ENCODE measurements at regions not wholly inside any gene's neighbourhood (a gene's known extent, or its start where the extent isn't known, plus 50 kb on each side); places are given as distances from the start of the nearest gene placed in this dataset.
A peak's percentile ranks its signal among the peaks of the same experiment; 100 is the strongest.

DNA sequence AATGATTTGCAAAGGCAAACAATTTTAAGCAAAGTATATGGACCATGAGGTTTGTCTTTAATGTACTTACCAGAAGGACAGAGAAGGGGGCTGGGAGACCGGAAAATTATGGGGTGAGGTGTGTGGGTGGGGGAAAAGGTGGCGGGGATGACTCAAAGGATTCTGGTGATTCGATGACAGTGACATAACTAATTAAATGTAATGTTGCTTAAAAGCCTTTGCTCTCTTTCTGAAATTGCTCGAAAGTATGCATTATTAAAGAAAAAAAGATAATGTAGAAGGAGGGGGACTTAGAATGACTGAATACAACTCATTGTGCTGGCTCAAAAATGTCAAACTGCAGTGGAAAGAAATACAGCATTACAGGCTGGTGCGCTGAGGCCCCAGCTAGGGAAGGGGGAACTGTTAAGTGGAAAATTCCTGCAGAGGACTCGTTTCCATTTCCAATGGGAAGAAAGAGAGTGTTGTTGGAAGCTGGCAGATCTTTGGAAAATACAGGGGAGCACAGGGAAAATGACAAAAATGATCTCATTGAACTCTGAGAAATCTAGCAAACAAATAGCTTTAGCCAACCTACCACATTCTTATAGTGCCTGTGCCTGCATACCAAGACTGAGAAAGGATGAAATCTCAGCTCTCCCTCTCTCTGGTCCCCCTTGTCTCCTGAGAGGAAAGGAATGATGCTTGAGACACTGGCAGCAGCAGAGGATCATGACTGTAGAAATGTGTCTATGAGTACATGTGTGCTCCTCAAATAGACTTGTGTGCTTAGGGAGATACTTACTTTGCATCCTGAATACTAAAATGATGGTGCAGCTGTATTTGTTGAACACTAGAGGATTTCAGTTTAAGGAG, 632.4 kb downstream of the NYAP2 start:
- Mint-ChIP-seq H3K4me1 (peaks cover 26% of the 10 kb centered on the region), H3K4me3 (peak overlapping the region; percentile 83), H3K9me3 (peaks cover 13% of the 10 kb centered on the region), H3K27ac (peak overlapping the region; percentile 92), H3K27me3 (ENCODE audit: low read depth) (no peaks in the 10 kb centered on the region), H3K36me3 (no peaks in the 10 kb centered on the region)
- DNase-seq (ENCODE audit: low spot score in 2 of 2, unreplicated experiment in 2 of 2), result no peak
- TF ChIP-seq, protein P1, sequence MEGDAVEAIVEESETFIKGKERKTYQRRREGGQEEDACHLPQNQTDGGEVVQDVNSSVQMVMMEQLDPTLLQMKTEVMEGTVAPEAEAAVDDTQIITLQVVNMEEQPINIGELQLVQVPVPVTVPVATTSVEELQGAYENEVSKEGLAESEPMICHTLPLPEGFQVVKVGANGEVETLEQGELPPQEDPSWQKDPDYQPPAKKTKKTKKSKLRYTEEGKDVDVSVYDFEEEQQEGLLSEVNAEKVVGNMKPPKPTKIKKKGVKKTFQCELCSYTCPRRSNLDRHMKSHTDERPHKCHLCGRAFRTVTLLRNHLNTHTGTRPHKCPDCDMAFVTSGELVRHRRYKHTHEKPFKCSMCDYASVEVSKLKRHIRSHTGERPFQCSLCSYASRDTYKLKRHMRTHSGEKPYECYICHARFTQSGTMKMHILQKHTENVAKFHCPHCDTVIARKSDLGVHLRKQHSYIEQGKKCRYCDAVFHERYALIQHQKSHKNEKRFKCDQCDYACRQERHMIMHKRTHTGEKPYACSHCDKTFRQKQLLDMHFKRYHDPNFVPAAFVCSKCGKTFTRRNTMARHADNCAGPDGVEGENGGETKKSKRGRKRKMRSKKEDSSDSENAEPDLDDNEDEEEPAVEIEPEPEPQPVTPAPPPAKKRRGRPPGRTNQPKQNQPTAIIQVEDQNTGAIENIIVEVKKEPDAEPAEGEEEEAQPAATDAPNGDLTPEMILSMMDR (IDR thresholded peaks at IDR 0.05; ENCODE audit: unreplicated experiment), result no peak

DNA sequence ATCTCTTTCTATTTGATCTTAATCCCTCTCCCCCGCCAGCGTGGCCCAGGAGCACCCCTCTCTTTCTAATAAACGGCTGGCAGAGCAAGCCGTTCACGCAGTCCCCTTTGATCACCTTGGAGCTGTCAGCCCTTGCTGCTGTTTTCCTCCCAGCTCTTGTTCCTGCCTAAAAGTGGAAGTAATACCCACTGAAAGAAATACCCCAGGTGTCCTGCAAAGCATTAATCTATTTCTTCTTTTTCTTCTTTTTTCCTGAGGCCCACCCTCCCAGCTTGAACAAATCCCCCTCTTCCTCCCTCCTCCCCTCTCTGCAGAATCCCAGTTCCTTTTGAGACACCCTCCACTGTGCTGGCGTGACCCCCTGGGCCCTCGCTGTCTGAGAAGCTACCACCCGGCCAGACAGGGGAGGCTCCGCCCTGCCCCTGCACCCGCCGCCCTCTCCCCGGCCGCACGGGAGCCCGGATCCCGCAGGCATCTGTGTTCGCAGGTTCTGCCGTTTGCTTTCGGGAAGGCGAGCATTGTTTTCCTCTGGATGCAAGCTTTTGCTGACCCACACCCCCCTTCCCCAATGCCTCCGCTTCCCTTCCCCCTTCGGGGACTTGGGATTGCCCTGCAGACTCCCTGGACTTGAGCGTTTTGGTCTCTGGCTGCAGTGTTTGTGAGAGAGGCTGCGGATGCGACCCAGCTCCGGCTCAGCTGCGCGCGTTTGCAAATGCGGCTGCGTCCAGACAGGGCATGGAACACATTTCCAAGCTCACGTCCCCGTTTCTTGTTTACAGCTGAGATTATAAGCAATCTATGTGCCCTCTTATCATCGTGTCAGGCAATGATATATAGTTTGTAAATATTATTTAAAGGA, 631.5 kb downstream of the NYAP2 start:
- peak; percentile 41 to 68 for DNase-seq (ENCODE audit: low spot score in 2 of 2, unreplicated experiment in 2 of 2)
- no peaks in the 10 kb centered on the region for H3K36me3 Mint-ChIP-seq

DNA sequence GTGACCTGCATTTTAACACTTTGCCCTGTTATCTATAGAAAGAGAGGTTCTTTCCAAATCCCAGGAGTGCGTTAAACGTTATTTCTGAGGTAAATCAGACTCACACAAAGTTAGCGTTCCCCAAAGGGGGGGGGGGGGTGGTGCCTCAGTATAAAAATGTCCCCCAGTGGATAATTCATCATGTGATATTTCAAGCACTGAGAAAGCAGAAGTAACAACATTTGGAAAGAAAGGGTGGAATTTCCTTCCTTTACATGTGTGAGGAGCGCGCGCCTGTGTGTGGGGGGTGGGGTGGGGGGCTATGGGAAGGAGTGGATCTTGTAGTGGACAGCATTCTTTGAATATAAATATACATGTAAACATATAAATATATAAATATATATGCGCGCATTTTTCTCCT, 630.9 kb downstream of the NYAP2 start:
- peak overlapping the region; percentile 83 for H3K4me3 Mint-ChIP-seq
- TF ChIP-seq, protein P1 (IDR thresholded peaks at IDR 0.05; ENCODE audit: unreplicated experiment), result no peak
- peaks cover 26% of the 10 kb centered on the region for H3K4me1 Mint-ChIP-seq

More for the DNA sequence above, 631.5 kb downstream of the NYAP2 start:
- Mint-ChIP-seq H3K9me3 (peaks cover 8% of the 10 kb centered on the region), H3K4me1 (peaks cover 26% of the 10 kb centered on the region), H3K27me3 (ENCODE audit: low read depth) (no peaks in the 10 kb centered on the region), H3K27ac (peak overlapping the region; percentile 92), H3K4me3 (peak overlapping the region; percentile 83)
- TF ChIP-seq, protein P1 (IDR thresholded peaks at IDR 0.05; ENCODE audit: unreplicated experiment), result no peak

DNA sequence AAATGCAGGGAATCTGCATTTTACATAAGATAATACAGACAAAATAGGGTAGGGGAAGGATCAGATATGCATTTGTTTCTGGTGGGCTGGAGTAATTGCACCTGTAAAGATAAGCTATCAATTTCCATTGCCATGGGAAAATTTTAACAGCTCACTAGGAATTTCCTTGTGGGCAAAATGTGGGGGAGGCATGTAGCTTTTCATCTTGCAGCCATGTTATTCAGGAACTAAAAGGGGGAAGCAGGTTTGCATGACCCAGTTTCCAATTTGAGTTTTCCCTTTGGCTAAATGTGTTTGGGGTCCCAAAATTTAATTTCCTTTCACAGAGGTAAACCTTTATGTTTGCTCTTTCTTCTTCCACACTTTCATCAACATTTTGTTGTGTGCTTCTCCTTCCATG, 624.4 kb downstream of the NYAP2 start:
- Mint-ChIP-seq H3K4me1 (no peaks in the 10 kb centered on the region), H3K36me3 (no peaks in the 10 kb centered on the region), H3K27me3 (ENCODE audit: low read depth) (no peaks in the 10 kb centered on the region), H3K4me3 (no peak overlapping the region), H3K27ac (no peak overlapping the region), H3K9me3 (peaks cover 19% of the 10 kb centered on the region)
- no peak for DNase-seq (ENCODE audit: low spot score in 2 of 2, unreplicated experiment in 2 of 2)
- TF ChIP-seq, protein P1 (IDR thresholded peaks at IDR 0.05; ENCODE audit: unreplicated experiment), result no peak

More for the DNA sequence above, 630.9 kb downstream of the NYAP2 start:
- Mint-ChIP-seq H3K27ac (peak overlapping the region; percentile 68), H3K36me3 (no peaks in the 10 kb centered on the region), H3K27me3 (ENCODE audit: low read depth) (no peaks in the 10 kb centered on the region), H3K9me3 (peaks cover 3% of the 10 kb centered on the region)
- no peak for DNase-seq (ENCODE audit: low spot score in 2 of 2, unreplicated experiment in 2 of 2)

DNA sequence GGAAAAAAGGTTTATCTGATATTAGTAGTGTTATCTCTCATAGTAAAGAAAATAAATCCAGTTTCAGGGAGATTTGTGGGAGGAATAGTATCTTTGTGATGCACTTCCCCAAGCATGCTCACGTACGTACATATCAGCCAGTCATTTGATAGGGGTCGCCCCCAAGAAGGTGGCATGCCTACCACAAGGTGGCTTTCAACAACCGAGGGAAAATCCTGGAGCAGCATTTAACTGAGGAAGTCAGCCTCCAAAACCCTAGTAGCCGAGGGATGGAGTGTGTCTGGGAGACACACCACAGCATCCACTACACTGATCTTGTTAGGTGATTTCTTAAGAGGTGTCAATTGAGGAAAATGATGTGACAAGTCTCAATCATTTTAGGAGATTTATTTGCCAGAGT, 623.9 kb downstream of the NYAP2 start:
- Mint-ChIP-seq H3K4me1 (no peaks in the 10 kb centered on the region), H3K4me3 (no peak overlapping the region)
- DNase-seq (ENCODE audit: low spot score in 2 of 2, unreplicated experiment in 2 of 2), result no peak

More for the DNA sequence above, 623.9 kb downstream of the NYAP2 start:
- TF ChIP-seq, protein P1 (IDR thresholded peaks at IDR 0.05; ENCODE audit: unreplicated experiment), result no peak
- Mint-ChIP-seq H3K36me3 (no peaks in the 10 kb centered on the region), H3K27ac (no peak overlapping the region), H3K9me3 (peaks cover 21% of the 10 kb centered on the region), H3K27me3 (ENCODE audit: low read depth) (no peaks in the 10 kb centered on the region)
